ENCODE measurements at regions not wholly inside any gene's neighbourhood (a gene's known extent, or its start where the extent isn't known, plus 50 kb on each side); places are given as distances from the start of the nearest gene placed in this dataset.
"Not testable (repeated sequence)": the region's sequence is repeated elsewhere in the genome, so short reads cannot be mapped to it uniquely, and the experiment has no call there.

GRCh38 chr18:1034971-1035370 is 130.3 kb downstream of the ADCYAP1 start:
- Histone ChIP-seq H3K36me3 (no peaks in the 10 kb centered on the region), H3K4me3 (no peak overlapping the region), H3K9me3 (no peaks in the 10 kb centered on the region), H3K27ac (no peak overlapping the region), H3K4me1 (no peaks in the 10 kb centered on the region), H3K27me3 (no peaks in the 10 kb centered on the region)
- TF ChIP-seq POLR2A (IDR thresholded peaks at IDR 0.05) (no peak), CTCF (IDR thresholded peaks at IDR 0.05) (no peak), POLR2AphosphoS5 (IDR thresholded peaks at IDR 0.05; ENCODE audit: insufficient read depth in 1 of 2, low read depth in 1 of 2) (no peak)
- intact Hi-C loops (cut with DNase I), result no loop called here
- DNase-seq (ENCODE audit: extremely low spot score in 2 of 2), result no peak

DNA sequence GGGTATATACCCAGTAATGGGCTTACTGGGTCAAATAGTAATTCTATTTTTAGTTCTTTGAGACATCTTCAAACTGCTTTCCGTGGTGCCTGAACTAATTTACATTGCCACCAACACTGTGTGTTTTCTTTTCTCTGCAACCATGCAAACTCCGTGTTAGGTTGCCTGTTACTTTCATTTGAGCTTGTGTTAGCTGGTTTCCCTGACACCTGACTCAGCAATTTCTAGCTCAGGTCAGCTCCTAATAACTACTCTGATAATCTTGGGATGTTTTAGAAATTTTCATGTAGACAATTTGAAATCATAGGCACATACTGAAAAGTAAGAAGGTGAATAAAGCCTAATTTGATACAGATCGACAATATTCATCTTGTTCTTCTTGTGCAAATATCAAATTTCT is 132.3 kb downstream of the ADCYAP1 start:
- no peak overlapping the region for H3K4me3 ChIP-seq
- H3K4me1 ChIP-seq, result no peaks in the 10 kb centered on the region
- no peak for DNase-seq (ENCODE audit: extremely low spot score in 2 of 2)
- no peaks in the 10 kb centered on the region for H3K27me3 ChIP-seq
- no peaks in the 10 kb centered on the region for H3K36me3 ChIP-seq
- intact Hi-C loops (cut with DNase I), result no loop called here
- H3K9me3 ChIP-seq, result no peaks in the 10 kb centered on the region
- no peak for TF ChIP-seq POLR2A (IDR thresholded peaks at IDR 0.05)
- no peak for TF ChIP-seq CTCF (IDR thresholded peaks at IDR 0.05)
- no peak for TF ChIP-seq POLR2AphosphoS5 (IDR thresholded peaks at IDR 0.05; ENCODE audit: insufficient read depth in 1 of 2, low read depth in 1 of 2)
- no peak overlapping the region for H3K27ac ChIP-seq

- TF ChIP-seq CTCF (IDR thresholded peaks at IDR 0.05), result no peak
- TF ChIP-seq POLR2AphosphoS5 (IDR thresholded peaks at IDR 0.05; ENCODE audit: insufficient read depth in 1 of 2, low read depth in 1 of 2), result no peak
- no peak for TF ChIP-seq POLR2A (IDR thresholded peaks at IDR 0.05)
- Histone ChIP-seq H3K9me3 (no peaks in the 10 kb centered on the region), H3K27ac (no peak overlapping the region), H3K27me3 (no peaks in the 10 kb centered on the region), H3K4me1 (no peaks in the 10 kb centered on the region), H3K4me3 (no peak overlapping the region), H3K36me3 (no peaks in the 10 kb centered on the region)
- DNase-seq (ENCODE audit: extremely low spot score in 2 of 2), result no peak
- intact Hi-C loops (cut with DNase I), result no loop called here
Measured at GRCh38 chr18:1037776-1038175, 133.1 kb downstream of the ADCYAP1 start.

- intact Hi-C loops (cut with DNase I), result no loop called here
- no peaks in the 10 kb centered on the region for H3K27me3 ChIP-seq
- H3K4me1 ChIP-seq, result no peaks in the 10 kb centered on the region
- no peak for TF ChIP-seq CTCF (IDR thresholded peaks at IDR 0.05)
- no peak for TF ChIP-seq POLR2AphosphoS5 (IDR thresholded peaks at IDR 0.05; ENCODE audit: insufficient read depth in 1 of 2, low read depth in 1 of 2)
- TF ChIP-seq POLR2A (IDR thresholded peaks at IDR 0.05), result no peak
- no peaks in the 10 kb centered on the region for H3K9me3 ChIP-seq
- no peak overlapping the region for H3K27ac ChIP-seq
- H3K36me3 ChIP-seq, result no peaks in the 10 kb centered on the region
- no peak for DNase-seq (ENCODE audit: extremely low spot score in 2 of 2)
- H3K4me3 ChIP-seq, result no peak overlapping the region
Measured at GRCh38 chr18:1039421-1039820, 134.8 kb downstream of the ADCYAP1 start.

DNA sequence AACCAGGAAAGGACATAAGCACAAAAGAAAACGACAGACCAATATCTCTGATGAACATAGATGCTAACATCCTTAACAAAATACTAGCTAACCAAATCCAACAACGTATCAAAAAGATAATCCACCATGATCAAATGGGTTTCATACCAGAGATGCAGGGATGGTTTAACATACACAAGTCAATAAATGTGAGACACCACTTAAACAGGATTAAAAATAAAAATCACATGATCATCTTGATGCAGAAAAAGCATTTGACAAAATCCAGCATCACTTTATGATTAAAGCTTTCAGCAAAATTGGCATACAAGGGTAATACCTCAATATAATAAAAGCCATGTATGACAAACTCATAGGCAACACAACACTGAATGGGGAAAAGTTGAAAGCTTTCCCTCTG is 138.4 kb downstream of the ADCYAP1 start:
- intact Hi-C loops (cut with DNase I), result loop anchor here (10.0 kb wide), 1 partner anchor 58 kb away; no protein-coding TSS in a partner anchor
- not testable (repeated sequence) for H3K27ac ChIP-seq; H3K4me1 ChIP-seq; H3K27me3 ChIP-seq; DNase-seq (ENCODE audit: extremely low spot score in 2 of 2); H3K36me3 ChIP-seq; H3K4me3 ChIP-seq; H3K9me3 ChIP-seq

- Histone ChIP-seq H3K4me1 (no peaks in the 10 kb centered on the region), H3K9me3 (no peaks in the 10 kb centered on the region), H3K27me3 (no peaks in the 10 kb centered on the region), H3K27ac (no peak overlapping the region), H3K36me3 (no peaks in the 10 kb centered on the region), H3K4me3 (no peak overlapping the region)
- no peak for DNase-seq (ENCODE audit: extremely low spot score in 2 of 2)
- TF ChIP-seq POLR2AphosphoS5 (IDR thresholded peaks at IDR 0.05; ENCODE audit: insufficient read depth in 1 of 2, low read depth in 1 of 2) (no peak), CTCF (IDR thresholded peaks at IDR 0.05) (no peak), POLR2A (IDR thresholded peaks at IDR 0.05) (no peak)
- intact Hi-C loops (cut with DNase I), result loop anchor here (10.0 kb wide), 1 partner anchor 61 kb away; no protein-coding TSS in a partner anchor
Measured at GRCh38 chr18:1045658-1046057, 141.0 kb downstream of the ADCYAP1 start.
